K562 (cell line): ENCODE measurements at regions not wholly inside any gene's neighbourhood (a gene's known extent, or its start where the extent isn't known, plus 50 kb on each side); places are given as distances from the start of the nearest gene placed in this dataset.

Source experiments
- ATAC-seq: fragments of 200-7000 bp; cut with Tn5 transposase; 3 replicates; pipeline ENCODE4 v1.9.1; 2020; ENCODE audit warnings: moderate library complexity
- BruUV-seq: library from RNA; stranded (reverse); fragments of 400-500 nt; replicated peaks from 2 replicates; lab custom pipeline; 2021; lab: Mats Ljungman, UMichigan
- CTCF ChIA-PET: fragments of 300-600 bp; formaldehyde crosslinking; extraction: SDS; loops from one replicate; lab custom pipeline; 2021; ENCODE audit warnings: low intra/inter-chr PET ratio; lab: Yijun Ruan, JAX
- POLR2A ChIA-PET: fragments of 300-600, 350-650 bp; sonication (Branson Sonifier 250); formaldehyde crosslinking; extraction: SDS; loops from one replicate; lab custom pipeline; 2021; ENCODE audit warnings: antibody characterized with exemption, inconsistent platforms; lab: Yijun Ruan, JAX
- DNase-seq, 4 experiments: peaks; one replicate each; pipeline versions ENCODE4 v3.0.0 to v3.0.0-alpha.2; 2011 to 2018; ENCODE audit warnings: low spot score in 3 of 4, mixed read lengths in 3 of 4; ENCODE audit errors: extremely low read depth in 1 of 4
- FAIRE-seq: peaks from 2 replicates; lab custom pipeline; 2011; peaks lifted over from hg19 to GRCh38; lab: Jason Lieb, UNC
- H2AFZ ChIP-seq: 2 replicates; pipeline ENCODE4 v1.6.0; 2011; ENCODE audit warnings: low read depth, low read length, control low read depth, inconsistent platforms
- H3K27ac ChIP-seq: fragments of 200-600 bp; 3 replicates; pipeline ENCODE4 v1.8.0; 2011; ENCODE audit warnings: low read depth, mild to moderate bottlenecking, control low read depth, inconsistent platforms, low read length, moderate library complexity, mixed read lengths; ENCODE audit errors: extremely low read depth
- H3K27me3 ChIP-seq, 2 experiments: fragments of 300-600 bp in 1 of 2; 2 replicates in 1 of 2; 3 replicates in 1 of 2; pipeline versions ENCODE4 v1.6.0 to v1.8.0; 2011; ENCODE audit warnings: inconsistent platforms in 2 of 2, low read length in 2 of 2, mild to moderate bottlenecking in 1 of 2, mixed read lengths in 1 of 2, moderate library complexity in 1 of 2; ENCODE audit not compliant: control insufficient read depth in 2 of 2, insufficient read depth in 2 of 2
- H3K36me3 ChIP-seq: fragments of 300-600 bp; 3 replicates; pipeline ENCODE4 v1.8.0; 2011; ENCODE audit warnings: mild to moderate bottlenecking, low read length, inconsistent platforms; ENCODE audit not compliant: control insufficient read depth, insufficient read depth
- H3K4me1 ChIP-seq, 2 experiments: fragments of 200-600 bp in 1 of 2; replicated peaks in 1 of 2; 2 replicates in 1 of 2; 3 replicates in 1 of 2; pipeline versions ENCODE4 v1.5.1 to v1.8.0; 2011; ENCODE audit warnings: inconsistent platforms in 2 of 2, low read length in 2 of 2, mild to moderate bottlenecking in 1 of 2, mixed read lengths in 1 of 2, moderate library complexity in 1 of 2; ENCODE audit not compliant: control insufficient read depth in 2 of 2, insufficient read depth in 2 of 2
- H3K4me2 ChIP-seq: 2 replicates; pipeline ENCODE4 v1.6.1; 2011; ENCODE audit warnings: low read length, control low read depth, inconsistent platforms, mixed read lengths; ENCODE audit not compliant: insufficient read depth
- H3K4me3 ChIP-seq: fragments of 200-600 bp; sonication (generic), shearing (Covaris generic); 2 replicates; pipeline ENCODE4 v1.5.1; 2016; ENCODE audit warnings: control low read depth, inconsistent platforms
- H3K79me2 ChIP-seq: fragments of 200-600 bp; 3 replicates; pipeline ENCODE4 v1.8.0; 2011; ENCODE audit warnings: low read length, inconsistent platforms; ENCODE audit not compliant: control insufficient read depth, insufficient read depth
- H3K9ac ChIP-seq, 2 experiments: 2 replicates each; pipeline versions ENCODE4 v1.6.0 to v1.6.1; 2011; ENCODE audit warnings: low read depth in 2 of 2, low read length in 2 of 2, control low read depth in 1 of 2, inconsistent platforms in 1 of 2, mild to moderate bottlenecking in 1 of 2, mixed read lengths in 1 of 2; ENCODE audit not compliant: insufficient read depth in 1 of 2
- H3K9me1 ChIP-seq: one replicate; pipeline ENCODE4 v1.6.0; 2011; ENCODE audit warnings: inconsistent platforms, mild to moderate bottlenecking, low read length, moderate library complexity; ENCODE audit not compliant: control insufficient read depth, insufficient read depth
- H3K9me3 ChIP-seq: replicated peaks from 2 replicates; pipeline ENCODE4 v1.5.1; 2011; ENCODE audit warnings: low read depth, low read length, inconsistent platforms; ENCODE audit not compliant: control insufficient read depth, insufficient read depth
- H4K20me1 ChIP-seq: replicated peaks from 2 replicates; pipeline ENCODE4 v1.6.1; 2011; ENCODE audit warnings: low read length, inconsistent platforms, mixed read lengths; ENCODE audit not compliant: control insufficient read depth, insufficient read depth
- E2F4 ChIP-seq: sonication (generic); formaldehyde crosslinking; IDR thresholded peaks from 2 replicates; pipeline ENCODE4 v1.8.0; 2022; ENCODE audit warnings: mild to moderate bottlenecking, low read depth, missing genetic modification reagents
- EP400 ChIP-seq: fragments of 450-650 bp; IDR thresholded peaks from 2 replicates; pipeline ENCODE4 v1.6.1; 2017; ENCODE audit warnings: antibody characterized with exemption, mild to moderate bottlenecking, moderate library complexity
- GABPB2 ChIP-seq: fragments of 250-450 bp; sonication (Bioruptor Pico); conservative IDR thresholded peaks from 2 replicates; pipeline ENCODE4 v1.5.1; 2021; ENCODE audit warnings: mild to moderate bottlenecking
- HDGF ChIP-seq: fragments of 450-650 bp; IDR thresholded peaks from 2 replicates; pipeline ENCODE4 v1.6.1; 2016
- HMGN3 ChIP-seq: IDR thresholded peaks from 2 replicates; pipeline ENCODE4 v1.6.1; 2011; ENCODE audit warnings: borderline replicate concordance, low read depth, mild to moderate bottlenecking, mixed read lengths, low read length; ENCODE audit not compliant: insufficient read length; ENCODE audit errors: extremely low read depth
- MECOM ChIP-seq: fragments of 250-450 bp; sonication (Bioruptor Pico); IDR thresholded peaks from 2 replicates; pipeline ENCODE4 v1.8.0; 2022; ENCODE audit warnings: inconsistent platforms
- MEF2D ChIP-seq: conservative IDR thresholded peaks from 2 replicates; pipeline ENCODE4 v1.6.1; 2016; ENCODE audit warnings: low read depth, missing genetic modification characterization, missing compliant biosample characterization
- MYBL2 ChIP-seq, 2 experiments: fragments of 450-650 bp in 1 of 2; sonication (generic) in 1 of 2; formaldehyde crosslinking in 1 of 2; IDR thresholded peaks; 2 replicates each; pipeline versions ENCODE4 v1.6.1 to v1.8.1; 2017 to 2022; ENCODE audit warnings: borderline replicate concordance in 1 of 2, inconsistent platforms in 1 of 2, low read depth in 1 of 2, mild to moderate bottlenecking in 1 of 2, missing genetic modification reagents in 1 of 2, moderate library complexity in 1 of 2
- RBFOX2 ChIP-seq: fragments of 200-400 bp; formaldehyde crosslinking; IDR thresholded peaks from 2 replicates; pipeline ENCODE4 v1.6.1; 2017; ENCODE audit warnings: low read depth, mild to moderate bottlenecking, low read length, moderate library complexity
- SMARCA4 ChIP-seq: fragments of 450-650 bp; IDR thresholded peaks from 2 replicates; pipeline ENCODE4 v1.6.1; 2016
- TCFL5 ChIP-seq: fragments of 250-450 bp; sonication (Bioruptor Pico); conservative IDR thresholded peaks from 2 replicates; pipeline ENCODE4 v1.6.1; 2021; ENCODE audit warnings: mild to moderate bottlenecking, moderate library complexity, matching md5 sums
- ZNF449 ChIP-seq: fragments of 250-450 bp; sonication (Bioruptor Pico); IDR thresholded peaks from 2 replicates; pipeline ENCODE4 v1.8.0; 2022; ENCODE audit warnings: moderate library complexity, mild to moderate bottlenecking, inconsistent platforms
- WGBS: fragments of 100-300 bp; shearing (Covaris generic); methylation state at CpG from one replicate; pipeline ENCODE4 v1.1.6; 2016; ENCODE audit warnings: low coverage, mixed read lengths; ENCODE audit not compliant: insufficient coverage; ENCODE audit errors: missing lambda C conversion rate; 5-methylcytosine and 5-hydroxymethylcytosine counted together
- in situ Hi-C: fragments of 300-500 bp; cut with MboI; formaldehyde crosslinking; loops from 4 replicates; pipeline ENCODE4 v1.15.0; 2018; ENCODE audit warnings: inconsistent platforms, mixed read lengths
- intact Hi-C: fragments of 100-400 bp; cut with micrococcal nuclease; formaldehyde crosslinking; loops from 2 replicates; pipeline ENCODE4 v1.14.2; 2022
- TF ChIP-seq, protein P1 (sequence below): fragments of 250-450 bp; sonication (Bioruptor Pico); IDR thresholded peaks from 2 replicates; pipeline ENCODE4 v1.4.0; 2020; ENCODE audit warnings: mild to moderate bottlenecking, moderate library complexity, borderline replicate concordance
- TF ChIP-seq, protein P2 (sequence below): sonication (generic); IDR thresholded peaks from 2 replicates; pipeline ENCODE4 v1.6.1; 2016

DNA sequence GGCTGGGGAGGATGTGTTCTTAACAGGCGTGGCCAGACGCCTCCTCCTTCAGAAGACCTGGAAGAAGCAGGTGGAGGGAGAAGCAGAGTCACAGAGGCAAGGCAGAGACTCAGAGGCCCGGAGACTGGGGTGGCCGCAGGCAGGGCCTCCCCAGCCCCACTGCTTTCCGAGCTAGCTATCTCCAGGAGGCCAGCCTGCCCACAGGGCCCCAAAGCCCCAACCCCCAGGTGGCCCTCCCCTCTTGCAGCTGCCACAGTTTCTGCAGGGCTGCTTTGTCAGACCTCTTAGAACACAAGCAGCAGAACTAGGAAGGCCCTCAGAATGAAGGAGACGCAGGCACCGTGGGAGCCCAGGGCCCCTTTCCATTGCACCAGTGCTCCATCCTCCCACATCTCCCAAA lies 69.0 kb upstream of the MLN start:
- ATAC-seq = no peak; the same call in 2 of the 3 replicates
- no peak overlapping the region for H3K4me2 ChIP-seq
- H2AFZ ChIP-seq = no peak overlapping the region
- H3K9me3 ChIP-seq = no peaks in the 10 kb centered on the region
- DNase-seq = no peak
- in situ Hi-C loops (no loop called here), intact Hi-C loops (no loop called here)
- H3K79me2 ChIP-seq = no peaks in the 10 kb centered on the region
- no peaks in the 10 kb centered on the region; the same call in 1 of the 2 replicates for H4K20me1 ChIP-seq
- WGBS = 5% methylated on average over 6 of the region's 7 CpGs
- peaks cover 34 to 81% of the 10 kb centered on the region in 2 experiments for H3K27me3 ChIP-seq
- H3K36me3 ChIP-seq = no peaks in the 10 kb centered on the region
- no peak overlapping the region for H3K27ac ChIP-seq
- no peak overlapping the region for H3K4me3 ChIP-seq
- H3K9ac ChIP-seq = peak overlapping the region in 1 of 2 experiments; percentile 31; a peak in 1 of 4 replicates
- FAIRE-seq = no peak
- no TSS peak for BruUV-seq
- H3K4me1 ChIP-seq = peaks cover 2 to 10% of the 10 kb centered on the region in 2 experiments; a peak in 3 of 5 replicates
- TF ChIP-seq ZNF449 (no peak), E2F4 (CRISPR knock-in tag) (no peak), SMARCA4 (no peak), GABPB2 (CRISPR knock-in tag) (no peak), EP400 (no peak), MECOM (no peak), MYBL2 (IDR thresholded peaks at IDR 0.05; ENCODE audit: low read depth) (no peak), MYBL2 (CRISPR knock-in tag; IDR thresholded peaks at IDR 0.05; ENCODE audit: borderline replicate concordance) (no peak), HMGN3 (no peak), HDGF (no peak), MEF2D (tag) (no peak), TCFL5 (no peak), RBFOX2 (no peak)
- TF ChIP-seq, protein P1, sequence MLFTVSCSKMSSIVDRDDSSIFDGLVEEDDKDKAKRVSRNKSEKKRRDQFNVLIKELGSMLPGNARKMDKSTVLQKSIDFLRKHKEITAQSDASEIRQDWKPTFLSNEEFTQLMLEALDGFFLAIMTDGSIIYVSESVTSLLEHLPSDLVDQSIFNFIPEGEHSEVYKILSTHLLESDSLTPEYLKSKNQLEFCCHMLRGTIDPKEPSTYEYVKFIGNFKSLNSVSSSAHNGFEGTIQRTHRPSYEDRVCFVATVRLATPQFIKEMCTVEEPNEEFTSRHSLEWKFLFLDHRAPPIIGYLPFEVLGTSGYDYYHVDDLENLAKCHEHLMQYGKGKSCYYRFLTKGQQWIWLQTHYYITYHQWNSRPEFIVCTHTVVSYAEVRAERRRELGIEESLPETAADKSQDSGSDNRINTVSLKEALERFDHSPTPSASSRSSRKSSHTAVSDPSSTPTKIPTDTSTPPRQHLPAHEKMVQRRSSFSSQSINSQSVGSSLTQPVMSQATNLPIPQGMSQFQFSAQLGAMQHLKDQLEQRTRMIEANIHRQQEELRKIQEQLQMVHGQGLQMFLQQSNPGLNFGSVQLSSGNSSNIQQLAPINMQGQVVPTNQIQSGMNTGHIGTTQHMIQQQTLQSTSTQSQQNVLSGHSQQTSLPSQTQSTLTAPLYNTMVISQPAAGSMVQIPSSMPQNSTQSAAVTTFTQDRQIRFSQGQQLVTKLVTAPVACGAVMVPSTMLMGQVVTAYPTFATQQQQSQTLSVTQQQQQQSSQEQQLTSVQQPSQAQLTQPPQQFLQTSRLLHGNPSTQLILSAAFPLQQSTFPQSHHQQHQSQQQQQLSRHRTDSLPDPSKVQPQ (CRISPR knock-in tag) = no peak
- TF ChIP-seq, protein P2, sequence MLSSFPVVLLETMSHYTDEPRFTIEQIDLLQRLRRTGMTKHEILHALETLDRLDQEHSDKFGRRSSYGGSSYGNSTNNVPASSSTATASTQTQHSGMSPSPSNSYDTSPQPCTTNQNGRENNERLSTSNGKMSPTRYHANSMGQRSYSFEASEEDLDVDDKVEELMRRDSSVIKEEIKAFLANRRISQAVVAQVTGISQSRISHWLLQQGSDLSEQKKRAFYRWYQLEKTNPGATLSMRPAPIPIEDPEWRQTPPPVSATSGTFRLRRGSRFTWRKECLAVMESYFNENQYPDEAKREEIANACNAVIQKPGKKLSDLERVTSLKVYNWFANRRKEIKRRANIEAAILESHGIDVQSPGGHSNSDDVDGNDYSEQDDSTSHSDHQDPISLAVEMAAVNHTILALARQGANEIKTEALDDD = no peak
- no peaks in the 10 kb centered on the region for H3K9me1 ChIP-seq
- ChIA-PET CTCF (no interaction called here), POLR2A (interaction anchor here (0.6 to 0.9 kb wide), 2 partner anchors 19 to 94 kb away, joined by 3 read pairs; no protein-coding TSS in a partner anchor)
